ENCODE measurements at regions not wholly inside any gene's neighbourhood (a gene's known extent, or its start where the extent isn't known, plus 50 kb on each side); places are given as distances from the start of the nearest gene placed in this dataset.

DNA sequence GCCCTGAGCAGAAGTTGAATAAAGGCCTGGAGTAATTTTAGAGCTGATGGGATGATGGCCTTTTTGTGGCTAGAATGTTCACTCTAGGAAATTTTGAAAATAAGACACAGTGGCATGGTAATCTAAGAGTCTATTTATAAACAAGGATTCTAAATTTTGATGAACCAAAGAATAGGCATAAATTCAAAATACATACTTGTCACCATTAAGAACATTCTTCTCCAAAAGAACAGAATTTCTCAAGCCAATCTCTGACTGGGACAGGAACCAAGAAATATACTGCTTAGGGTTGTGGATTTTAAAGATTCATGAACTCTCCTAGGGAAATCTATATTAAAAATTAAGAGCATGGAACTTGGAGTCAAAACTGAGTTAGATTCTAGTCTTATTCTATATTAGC lies 98.2 kb upstream of the SETBP1 start:
- no peak for TF ChIP-seq POLR2A (IDR thresholded peaks at IDR 0.05)
- TF ChIP-seq, protein P1, sequence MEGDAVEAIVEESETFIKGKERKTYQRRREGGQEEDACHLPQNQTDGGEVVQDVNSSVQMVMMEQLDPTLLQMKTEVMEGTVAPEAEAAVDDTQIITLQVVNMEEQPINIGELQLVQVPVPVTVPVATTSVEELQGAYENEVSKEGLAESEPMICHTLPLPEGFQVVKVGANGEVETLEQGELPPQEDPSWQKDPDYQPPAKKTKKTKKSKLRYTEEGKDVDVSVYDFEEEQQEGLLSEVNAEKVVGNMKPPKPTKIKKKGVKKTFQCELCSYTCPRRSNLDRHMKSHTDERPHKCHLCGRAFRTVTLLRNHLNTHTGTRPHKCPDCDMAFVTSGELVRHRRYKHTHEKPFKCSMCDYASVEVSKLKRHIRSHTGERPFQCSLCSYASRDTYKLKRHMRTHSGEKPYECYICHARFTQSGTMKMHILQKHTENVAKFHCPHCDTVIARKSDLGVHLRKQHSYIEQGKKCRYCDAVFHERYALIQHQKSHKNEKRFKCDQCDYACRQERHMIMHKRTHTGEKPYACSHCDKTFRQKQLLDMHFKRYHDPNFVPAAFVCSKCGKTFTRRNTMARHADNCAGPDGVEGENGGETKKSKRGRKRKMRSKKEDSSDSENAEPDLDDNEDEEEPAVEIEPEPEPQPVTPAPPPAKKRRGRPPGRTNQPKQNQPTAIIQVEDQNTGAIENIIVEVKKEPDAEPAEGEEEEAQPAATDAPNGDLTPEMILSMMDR (IDR thresholded peaks at IDR 0.05) = no peak
